SHP77 treated with DMSO at 0.1 percent for 48 hours (cell line): ENCODE measurements at regions not wholly inside any gene's neighbourhood (a gene's known extent, or its start where the extent isn't known, plus 50 kb on each side); places are given as distances from the start of the nearest gene placed in this dataset.
"Not testable (repeated sequence)": the region's sequence is repeated elsewhere in the genome, so short reads cannot be mapped to it uniquely, and the experiment has no call there.

ENCODE experiments used
- DNase-seq: peaks from one replicate; lab custom pipeline; 2025; lab: John Stamatoyannopoulos, UW

DNA sequence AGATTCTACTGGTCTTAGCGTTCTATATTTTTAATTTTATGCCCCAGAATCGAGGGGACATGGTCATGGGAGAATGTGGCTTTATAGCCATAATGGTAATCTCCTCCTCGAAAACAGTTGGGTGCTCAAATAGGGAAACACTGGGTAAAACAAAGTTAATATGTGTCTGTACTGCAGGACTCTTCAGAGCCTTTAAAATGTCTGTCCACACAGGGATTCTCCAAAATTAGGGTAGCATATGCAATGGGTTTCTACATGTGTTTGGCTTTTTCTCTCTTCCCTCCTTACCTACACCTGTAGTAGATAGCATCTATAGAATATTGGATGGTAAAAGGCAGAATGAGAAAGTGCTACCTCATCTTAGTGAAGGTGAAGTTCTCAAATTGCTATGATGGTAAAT is 130.0 kb upstream of the NR3C1 start:
- DNase-seq: no peak

GRCh38 chr5:143527808-143528207 is 124.3 kb upstream of the NR3C1 start:
- DNase-seq: peak; percentile 6

DNA sequence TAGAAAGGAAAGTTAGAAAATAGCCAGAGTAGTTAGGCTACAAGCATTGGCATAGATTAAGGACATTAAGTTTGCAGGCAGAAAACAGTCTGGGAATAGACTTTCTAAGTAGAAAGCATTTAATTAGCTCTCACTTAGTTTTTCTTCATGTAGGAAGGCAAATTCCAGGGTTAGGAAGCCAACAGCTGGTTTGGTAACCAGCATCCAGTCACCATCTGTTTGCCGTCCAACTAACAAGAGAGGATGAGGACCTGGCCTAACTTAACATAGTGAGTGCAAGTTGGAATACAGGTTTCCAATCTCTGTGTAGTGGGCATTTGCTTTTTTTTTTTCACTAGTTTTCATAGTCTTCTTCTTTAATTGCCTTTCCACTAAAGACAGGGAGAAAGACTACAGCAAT is 121.7 kb upstream of the NR3C1 start:
- DNase-seq: no peak

GRCh38 chr5:143524338-143524945 is 121.0 kb upstream of the NR3C1 start:
- DNase-seq: no peak

- no peak for DNase-seq
Observed at GRCh38 chr5:143521846-143522400, 118.4 kb upstream of the NR3C1 start.

GRCh38 chr5:143521141-143521540 is 117.7 kb upstream of the NR3C1 start:
- no peak for DNase-seq

DNA sequence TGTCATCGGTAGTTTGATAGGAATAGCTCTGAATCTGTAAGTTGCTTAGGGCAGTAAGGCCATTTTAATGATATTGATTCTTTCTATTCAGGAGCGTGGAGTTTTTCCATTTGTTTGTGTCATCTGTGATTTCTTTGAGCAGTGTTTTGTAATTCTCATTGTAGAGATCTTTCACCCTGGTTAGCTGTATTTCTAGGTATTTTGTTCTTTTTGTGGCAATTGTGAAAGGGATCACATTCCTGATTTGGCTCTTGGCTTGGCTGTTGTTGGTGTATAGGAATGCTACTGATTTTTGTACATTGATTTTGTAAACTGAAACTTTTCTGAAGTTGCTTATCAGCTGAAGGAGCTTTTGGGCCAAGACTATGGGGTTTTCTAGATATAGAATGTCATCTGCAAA is 115.7 kb upstream of the NR3C1 start:
- not testable (repeated sequence) for DNase-seq

DNA sequence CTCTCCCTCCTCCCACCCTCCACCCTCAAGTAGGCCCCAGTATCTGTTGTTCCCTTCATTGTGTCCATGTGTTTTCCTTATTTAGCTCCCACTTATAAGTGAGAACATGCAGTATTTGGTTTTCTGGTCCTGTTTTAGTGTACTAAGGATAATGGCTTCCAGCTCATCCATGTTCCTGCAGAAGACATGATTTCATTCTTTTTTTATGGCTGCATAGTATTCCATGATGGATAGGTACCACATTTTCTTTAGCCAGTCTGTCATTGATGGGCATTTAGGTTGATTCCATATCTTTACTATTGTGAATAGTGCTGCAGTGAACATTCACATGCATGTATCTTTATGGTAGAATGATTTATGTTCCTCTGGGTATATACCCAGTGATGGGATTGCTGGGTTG is 114.3 kb upstream of the NR3C1 start:
- not testable (repeated sequence) for DNase-seq

GRCh38 chr5:143516249-143516648 is 112.8 kb upstream of the NR3C1 start:
- DNase-seq: no peak

DNA sequence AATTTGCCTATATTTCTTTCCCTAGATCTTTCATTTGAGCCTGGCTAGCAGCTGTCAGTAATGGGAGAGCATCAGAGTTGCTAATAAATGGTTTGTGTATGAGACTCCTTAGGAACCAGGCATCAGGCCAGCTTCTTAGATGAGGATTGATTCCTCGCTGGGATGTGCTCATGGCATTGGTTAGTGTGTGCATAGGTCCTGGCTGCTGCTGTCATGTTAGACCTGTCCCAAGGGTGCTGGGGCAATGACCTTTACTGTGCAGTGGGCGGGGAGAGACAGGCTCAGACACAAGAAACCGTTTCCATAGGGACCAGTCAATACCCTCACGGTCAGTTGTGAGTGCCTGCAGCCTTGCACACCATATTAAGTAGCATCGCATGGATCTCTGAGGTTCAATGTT is 112.3 kb upstream of the NR3C1 start:
- DNase-seq: no peak

GRCh38 chr5:143514616-143515335 is 111.3 kb upstream of the NR3C1 start:
- no peak for DNase-seq

GRCh38 chr5:143513720-143514119 is 110.2 kb upstream of the NR3C1 start:
- no peak for DNase-seq

DNA sequence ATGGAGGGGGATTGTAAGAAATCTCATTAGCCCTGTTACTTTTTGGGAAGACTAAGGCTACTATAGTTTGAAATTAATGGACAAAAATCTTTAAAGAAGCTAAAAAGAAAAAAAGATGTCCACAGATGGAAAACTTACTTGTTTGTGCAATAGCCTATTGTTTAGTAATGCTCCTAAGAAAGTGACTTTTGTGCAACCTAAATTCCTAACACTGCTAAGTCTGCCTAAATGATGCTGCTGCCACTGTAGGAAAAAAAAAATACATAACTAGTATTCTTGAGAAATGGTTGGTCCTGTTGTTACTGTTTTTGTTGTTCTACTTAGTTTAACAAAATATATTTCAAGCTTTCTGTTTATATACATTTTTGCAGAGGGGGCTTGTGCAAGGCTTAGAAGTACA is 108.2 kb upstream of the NR3C1 start:
- DNase-seq: no peak

- DNase-seq: no peak
Observed at GRCh38 chr5:143509758-143510221, 106.3 kb upstream of the NR3C1 start.

DNA sequence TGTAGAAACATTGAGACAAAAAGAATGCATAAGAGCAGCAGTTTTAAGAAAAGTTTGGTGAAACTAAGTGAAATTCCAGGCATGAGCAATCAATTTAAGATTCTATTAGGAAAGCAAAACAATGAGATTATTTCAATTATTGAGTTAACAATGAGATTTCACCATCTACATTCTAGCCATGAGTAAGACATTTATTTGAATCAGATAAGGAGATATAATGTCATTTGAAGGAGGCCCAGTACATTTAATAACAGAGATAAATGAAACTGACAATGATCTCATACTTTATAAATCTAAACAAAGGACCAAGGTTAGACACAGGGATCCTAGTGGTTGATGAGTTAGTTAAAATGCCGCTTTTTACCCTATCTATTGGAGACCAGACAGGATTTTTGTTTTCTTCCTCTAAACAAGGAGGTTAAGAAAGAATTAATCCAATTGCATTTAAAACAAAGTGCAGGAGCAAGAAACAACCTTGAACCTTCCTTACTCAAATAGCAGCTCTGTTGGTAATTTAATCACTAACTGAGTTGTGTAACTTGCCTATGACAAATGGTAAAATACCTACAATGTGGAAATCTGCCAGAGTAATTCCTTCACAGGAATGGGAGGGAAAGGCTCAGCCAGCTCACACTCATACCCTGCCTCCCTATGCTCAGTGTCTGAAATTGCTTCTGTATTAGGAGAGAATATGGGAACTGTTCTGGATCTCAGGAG is 103.5 kb upstream of the NR3C1 start:
- DNase-seq: no peak

DNA sequence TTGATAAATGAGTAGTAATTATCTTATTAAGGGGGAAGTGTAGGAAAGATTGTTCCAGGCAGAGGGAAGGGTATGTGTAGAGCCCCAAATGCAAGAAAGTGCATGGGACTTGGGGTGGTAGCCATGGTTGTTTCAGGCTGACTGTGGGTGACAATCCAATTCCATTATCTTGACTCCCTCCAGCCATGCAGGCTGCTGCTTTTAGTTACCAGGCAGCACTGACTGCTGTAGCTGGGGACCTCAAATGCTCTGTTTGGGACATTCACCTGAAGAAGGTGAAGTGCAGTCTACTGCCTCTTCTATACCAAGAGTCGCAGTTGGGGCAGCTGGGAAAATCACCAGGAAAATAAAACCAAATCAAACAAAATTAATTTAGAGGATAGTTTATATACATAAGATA is 102.4 kb upstream of the NR3C1 start:
- DNase-seq: no peak

DNA sequence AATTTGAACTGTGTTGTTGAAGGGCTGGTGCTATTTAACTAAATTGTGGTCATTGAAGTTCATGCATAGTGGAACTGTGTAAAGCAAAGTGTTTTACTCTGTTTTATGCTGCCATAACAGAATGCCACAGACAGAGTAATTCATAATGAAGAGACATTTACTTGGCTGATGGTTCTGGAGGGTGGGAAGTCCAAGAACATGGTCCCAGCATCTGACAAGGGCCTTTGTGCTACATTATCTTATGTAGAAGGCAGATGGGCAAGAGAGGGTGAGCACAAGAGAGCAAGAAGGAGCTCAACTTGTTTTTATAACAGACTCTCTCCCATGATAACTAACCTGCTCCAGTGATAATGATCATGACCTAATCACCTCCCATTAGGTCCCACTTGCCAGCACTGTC is 101.9 kb upstream of the NR3C1 start:
- DNase-seq: no peak

DNA sequence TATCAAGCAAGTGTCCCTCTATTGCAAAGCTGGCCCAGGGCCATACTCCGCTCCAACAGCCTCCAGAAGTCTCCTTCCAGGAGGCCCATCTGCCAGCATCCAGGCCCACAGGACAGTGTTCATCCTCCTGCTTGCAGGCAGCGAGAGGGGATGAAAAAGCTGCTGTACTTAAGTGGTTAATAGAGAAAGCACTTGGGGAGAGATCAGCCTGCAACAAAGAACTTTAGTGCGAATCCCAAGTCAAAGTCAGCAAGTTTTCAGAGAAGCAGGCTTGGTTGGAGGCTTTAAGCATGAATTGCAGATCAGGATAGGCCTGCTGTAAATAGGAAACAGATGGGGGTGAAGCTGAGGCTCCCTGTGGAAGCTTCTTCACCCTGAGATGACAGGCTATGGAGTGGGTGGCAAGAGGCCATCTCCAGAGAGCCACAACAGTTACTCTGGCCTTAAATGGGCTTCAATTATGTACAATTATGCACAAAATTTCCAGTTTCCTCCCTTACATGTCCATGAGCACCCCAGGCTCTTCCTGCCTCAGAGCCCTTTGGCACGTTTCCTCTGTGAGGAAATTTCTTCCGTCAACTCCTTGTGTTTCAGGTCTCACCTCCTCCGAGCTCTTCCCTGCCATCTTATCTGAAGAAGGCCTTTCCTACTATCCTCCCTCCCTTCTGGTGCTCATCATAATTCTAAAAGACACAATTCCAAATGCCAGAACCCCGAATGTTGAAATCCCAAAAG is 98.0 kb upstream of the NR3C1 start:
- DNase-seq: no peak

DNA sequence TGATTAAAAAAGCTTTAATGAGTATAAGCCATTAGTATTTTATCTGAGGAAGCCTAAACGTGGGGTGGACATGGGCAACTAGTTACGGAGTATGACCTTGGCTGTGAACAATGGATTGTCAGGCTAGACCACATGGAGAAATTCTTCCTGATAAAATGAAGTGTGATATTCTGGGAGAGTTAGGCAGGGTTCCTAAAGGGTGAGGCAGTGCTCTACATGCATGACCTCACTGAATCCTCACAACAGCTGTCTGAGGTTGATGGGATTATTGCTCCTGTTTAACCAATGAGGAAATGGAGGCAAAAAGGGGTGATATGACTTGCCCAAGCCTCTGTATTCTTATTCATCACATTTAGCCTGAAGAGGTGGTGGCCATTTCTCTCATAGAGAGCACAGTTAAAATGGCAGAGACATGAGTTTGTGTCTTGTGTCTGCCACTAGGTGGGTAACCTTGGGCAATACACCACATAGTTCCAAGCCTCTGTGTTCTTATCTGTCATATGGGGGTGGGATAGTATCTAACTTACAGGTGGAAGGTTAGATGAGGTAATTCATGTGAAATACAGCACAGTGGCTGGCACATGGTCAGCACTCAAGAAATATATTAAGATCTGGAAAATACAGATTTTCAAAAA is 96.1 kb upstream of the NR3C1 start:
- no peak for DNase-seq

DNA sequence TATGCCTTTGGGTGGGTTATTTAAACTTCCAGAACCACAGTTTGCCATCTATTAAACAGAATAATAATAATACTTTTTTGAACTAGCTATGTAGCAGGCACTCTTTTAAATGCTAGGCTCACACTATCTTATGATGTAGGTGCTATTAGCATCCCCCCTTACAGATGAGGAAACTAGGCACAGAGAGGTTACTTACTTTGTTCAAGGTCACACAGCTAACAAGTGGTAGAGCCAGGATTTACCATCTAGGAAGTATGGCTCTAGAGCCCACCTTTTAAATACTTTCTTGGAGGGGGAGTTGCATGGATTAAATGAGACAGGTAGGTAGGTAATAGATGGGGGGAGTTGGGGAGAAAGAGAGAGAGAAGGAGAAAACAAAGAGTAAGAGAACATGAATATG is 95.3 kb upstream of the NR3C1 start:
- DNase-seq: no peak

DNA sequence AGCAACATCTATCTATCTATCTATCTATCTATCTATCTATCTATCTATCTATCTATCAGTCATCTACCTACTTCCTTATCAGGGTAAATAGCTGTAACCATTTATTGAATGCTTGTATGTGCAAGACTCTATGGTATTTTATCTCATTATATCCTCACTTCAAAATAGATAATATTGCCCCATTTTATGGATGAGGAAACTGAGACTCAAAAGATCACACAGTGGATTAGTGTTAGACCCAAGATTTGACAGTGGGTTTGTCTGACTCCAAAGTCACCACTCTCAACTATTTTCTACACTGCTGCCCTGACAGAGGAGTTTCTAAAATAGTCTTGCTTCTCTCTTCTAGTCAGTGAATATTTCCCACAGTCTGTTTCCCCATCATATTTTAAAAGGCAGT is 94.3 kb upstream of the NR3C1 start:
- no peak for DNase-seq

DNA sequence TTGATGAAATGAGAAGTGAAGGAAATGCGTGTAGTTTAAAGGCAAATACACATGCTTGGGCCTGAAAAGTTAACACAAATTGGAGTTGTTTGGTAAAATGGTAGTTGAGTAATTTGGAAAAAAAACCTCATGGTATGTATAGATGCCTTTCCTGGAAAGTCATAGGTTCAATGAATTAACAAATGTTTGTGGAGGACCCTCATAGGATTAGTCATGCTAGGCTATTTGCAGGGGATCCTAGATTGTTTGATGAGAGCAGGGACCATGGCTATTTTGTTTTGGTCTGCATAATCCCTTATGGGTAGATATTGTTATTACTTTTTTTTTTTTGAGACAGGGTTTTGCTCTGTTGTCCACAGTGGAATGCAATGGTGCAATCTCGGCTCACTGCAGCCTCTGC is 93.5 kb upstream of the NR3C1 start:
- DNase-seq: no peak
